ENCODE measurements at regions not wholly inside any gene's neighbourhood (a gene's known extent, or its start where the extent isn't known, plus 50 kb on each side); places are given as distances from the start of the nearest gene placed in this dataset.
"Not testable (repeated sequence)": the region's sequence is repeated elsewhere in the genome, so short reads cannot be mapped to it uniquely, and the experiment has no call there.

GRCh38 chr2:185988907-185989306 lies 250.3 kb downstream of the FSIP2 start:
- not testable (repeated sequence) for DNase-seq (ENCODE audit: low read depth)

- DNase-seq (ENCODE audit: low read depth), result no peak
Measured at GRCh38 chr2:185990861-185991525, 252.4 kb downstream of the FSIP2 start.

GRCh38 chr2:185998562-185999070 lies 260.0 kb downstream of the FSIP2 start:
- DNase-seq (ENCODE audit: low read depth), result no peak

- no peak for DNase-seq (ENCODE audit: low read depth)
Measured at GRCh38 chr2:186009341-186009740, 270.7 kb downstream of the FSIP2 start.

GRCh38 chr2:186017278-186017677 lies 278.7 kb downstream of the FSIP2 start:
- DNase-seq (ENCODE audit: low read depth), result no peak

GRCh38 chr2:186024921-186025320 lies 286.3 kb downstream of the FSIP2 start:
- no peak for DNase-seq (ENCODE audit: low read depth)

GRCh38 chr2:186027922-186028321 lies 289.3 kb downstream of the FSIP2 start:
- DNase-seq (ENCODE audit: low read depth), result no peak

GRCh38 chr2:186031229-186031628 lies 292.6 kb downstream of the FSIP2 start:
- DNase-seq (ENCODE audit: low read depth), result no peak

GRCh38 chr2:186032102-186032738 lies 293.6 kb downstream of the FSIP2 start:
- DNase-seq (ENCODE audit: low read depth), result no peak

GRCh38 chr2:186032930-186033329 lies 294.3 kb downstream of the FSIP2 start:
- no peak for DNase-seq (ENCODE audit: low read depth)

GRCh38 chr2:186033541-186033940 lies 294.9 kb downstream of the FSIP2 start:
- no peak for DNase-seq (ENCODE audit: low read depth)

- no peak for DNase-seq (ENCODE audit: low read depth)
Measured at GRCh38 chr2:186036862-186037449, 298.4 kb downstream of the FSIP2 start.

GRCh38 chr2:186042207-186043028 lies 303.8 kb downstream of the FSIP2 start:
- DNase-seq (ENCODE audit: low read depth), result no peak

- DNase-seq (ENCODE audit: low read depth), result no peak
Measured at GRCh38 chr2:186044761-186045160, 306.2 kb downstream of the FSIP2 start.

GRCh38 chr2:186052930-186053329 lies 314.3 kb downstream of the FSIP2 start:
- DNase-seq (ENCODE audit: low read depth), result no peak

- no peak for DNase-seq (ENCODE audit: low read depth)
Measured at GRCh38 chr2:186058614-186059013, 320.0 kb downstream of the FSIP2 start.

GRCh38 chr2:186059096-186059495 lies 320.5 kb downstream of the FSIP2 start:
- DNase-seq (ENCODE audit: low read depth), result peak; percentile 3

GRCh38 chr2:186060744-186061440 lies 322.3 kb downstream of the FSIP2 start:
- DNase-seq (ENCODE audit: low read depth), result no peak

- DNase-seq (ENCODE audit: low read depth), result no peak
Measured at GRCh38 chr2:186064507-186064906, 325.9 kb downstream of the FSIP2 start.

GRCh38 chr2:186065491-186065890 lies 326.9 kb downstream of the FSIP2 start:
- DNase-seq (ENCODE audit: low read depth), result peak; percentile 52

- DNase-seq (ENCODE audit: low read depth), result peak; percentile 60
Measured at GRCh38 chr2:186068139-186068801, 329.7 kb downstream of the FSIP2 start.
